Stimulated activated naive CD8-positive, alpha-beta T cell treated with anti-CD3 and anti-CD28 coated beads, Interleukin-15, amount 100 ng/mL, for 72 hours (primary cell): ENCODE measurements at regions not wholly inside any gene's neighbourhood (a gene's known extent, or its start where the extent isn't known, plus 50 kb on each side); places are given as distances from the start of the nearest gene placed in this dataset.
A peak's percentile ranks its signal among the peaks of the same experiment; 100 is the strongest.
"Not testable (repeated sequence)": the region's sequence is repeated elsewhere in the genome, so short reads cannot be mapped to it uniquely, and the experiment has no call there.

Experiments
- ATAC-seq: fragments of 150-1000 bp; cut with Tn5 transposase; 2 replicates; pipeline ENCODE4 v1.10.0; 2021; ENCODE audit warnings: mild to moderate bottlenecking, moderate library complexity
- DNase-seq, 2 donors: peaks; one replicate each; pipeline ENCODE4 v3.0.0; 2021 to 2022
- H3K27ac Mint-ChIP-seq, 2 donors: one replicate each; pipeline ENCODE4 v1.8.0; 2022; ENCODE audit warnings: mild to moderate bottlenecking in 2 of 2, mixed read lengths in 2 of 2, moderate library complexity in 2 of 2
- H3K27me3 Mint-ChIP-seq: one replicate; pipeline ENCODE4 v1.8.0; 2022; ENCODE audit warnings: mixed read lengths
- H3K4me1 Mint-ChIP-seq: one replicate; pipeline ENCODE4 v1.8.0; 2022; ENCODE audit warnings: mild to moderate bottlenecking, mixed read lengths
- H3K4me3 Mint-ChIP-seq, 2 donors: one replicate each; pipeline ENCODE4 v1.8.0; 2022; ENCODE audit warnings: mild to moderate bottlenecking in 2 of 2, mixed read lengths in 2 of 2, moderate library complexity in 1 of 2
- H3K9me3 Mint-ChIP-seq, 2 donors: one replicate each; pipeline ENCODE4 v1.8.0; 2022; ENCODE audit warnings: mixed read lengths in 2 of 2

- DNase-seq (peak in 1 of 2 donors; percentile 14), ATAC-seq (peak; percentile 94)
- Mint-ChIP-seq H3K4me3 (no peak overlapping the region), H3K27ac (no peak overlapping the region), H3K27me3 (no peaks in the 10 kb centered on the region), H3K9me3 (no peaks in the 10 kb centered on the region), H3K4me1 (no peaks in the 10 kb centered on the region)
Observed at GRCh38 chr6:144566868-144567615, 281.9 kb downstream of the UTRN start.

- no peaks in the 10 kb centered on the region for H3K27me3 Mint-ChIP-seq
- no peaks in the 10 kb centered on the region for H3K9me3 Mint-ChIP-seq
- no peak for ATAC-seq
- no peak overlapping the region for H3K4me3 Mint-ChIP-seq
- DNase-seq: no peak
- H3K4me1 Mint-ChIP-seq: no peaks in the 10 kb centered on the region
- no peak overlapping the region for H3K27ac Mint-ChIP-seq
Observed at GRCh38 chr6:144568241-144568640, 283.1 kb downstream of the UTRN start.

GRCh38 chr6:144572541-144572940, 287.4 kb downstream of the UTRN start:
- not testable (repeated sequence) for H3K9me3 Mint-ChIP-seq, H3K27me3 Mint-ChIP-seq, H3K4me1 Mint-ChIP-seq, ATAC-seq, DNase-seq, H3K27ac Mint-ChIP-seq, H3K4me3 Mint-ChIP-seq

GRCh38 chr6:144574796-144575195, 289.7 kb downstream of the UTRN start:
- DNase-seq (no peak), ATAC-seq (no peak)
- Mint-ChIP-seq H3K9me3 (no peaks in the 10 kb centered on the region), H3K4me1 (peaks cover 7% of the 10 kb centered on the region), H3K27me3 (no peaks in the 10 kb centered on the region), H3K27ac (no peak overlapping the region), H3K4me3 (no peak overlapping the region)

- Mint-ChIP-seq H3K4me3 (no peak overlapping the region), H3K9me3 (no peaks in the 10 kb centered on the region), H3K27ac (no peak overlapping the region), H3K4me1 (peaks cover 12% of the 10 kb centered on the region), H3K27me3 (no peaks in the 10 kb centered on the region)
- no peak for ATAC-seq
- no peak for DNase-seq
Observed at GRCh38 chr6:144575327-144575726, 290.2 kb downstream of the UTRN start.

GRCh38 chr6:144576871-144577270, 291.7 kb downstream of the UTRN start:
- Mint-ChIP-seq H3K27me3 (no peaks in the 10 kb centered on the region), H3K9me3 (no peaks in the 10 kb centered on the region), H3K4me3 (no peak overlapping the region), H3K4me1 (peaks cover 14% of the 10 kb centered on the region), H3K27ac (peak overlapping the region in 1 of 2 donors; percentile 3)
- ATAC-seq (no peak), DNase-seq (no peak)

GRCh38 chr6:144578385-144579350, 293.5 kb downstream of the UTRN start:
- Mint-ChIP-seq H3K27ac (peak overlapping the region in 1 of 2 donors; percentile 74), H3K9me3 (no peaks in the 10 kb centered on the region), H3K4me3 (no peak overlapping the region), H3K27me3 (no peaks in the 10 kb centered on the region), H3K4me1 (peaks cover 30% of the 10 kb centered on the region)
- DNase-seq (no peak), ATAC-seq (no peak)

- DNase-seq (no peak), ATAC-seq (no peak)
- Mint-ChIP-seq H3K4me3 (no peak overlapping the region), H3K27ac (no peak overlapping the region), H3K27me3 (no peaks in the 10 kb centered on the region), H3K9me3 (no peaks in the 10 kb centered on the region), H3K4me1 (peaks cover 30% of the 10 kb centered on the region)
Observed at GRCh38 chr6:144580039-144580438, 294.9 kb downstream of the UTRN start.

GRCh38 chr6:144580771-144581170, 295.6 kb downstream of the UTRN start:
- Mint-ChIP-seq H3K27ac (no peak overlapping the region), H3K4me3 (no peak overlapping the region), H3K4me1 (peaks cover 30% of the 10 kb centered on the region), H3K9me3 (no peaks in the 10 kb centered on the region), H3K27me3 (no peaks in the 10 kb centered on the region)
- ATAC-seq (no peak), DNase-seq (no peak)

- no peaks in the 10 kb centered on the region for H3K9me3 Mint-ChIP-seq
- no peaks in the 10 kb centered on the region for H3K27me3 Mint-ChIP-seq
- DNase-seq (no peak), ATAC-seq (no peak)
- peaks cover 30% of the 10 kb centered on the region for H3K4me1 Mint-ChIP-seq
- H3K27ac Mint-ChIP-seq: no peak overlapping the region
- no peak overlapping the region for H3K4me3 Mint-ChIP-seq
Observed at GRCh38 chr6:144581812-144582537, 296.8 kb downstream of the UTRN start.

- H3K4me3 Mint-ChIP-seq: peak overlapping the region; percentile 84 to 93
- no peaks in the 10 kb centered on the region for H3K9me3 Mint-ChIP-seq
- no peaks in the 10 kb centered on the region for H3K27me3 Mint-ChIP-seq
- H3K4me1 Mint-ChIP-seq: peaks cover 41% of the 10 kb centered on the region
- ATAC-seq: peak; percentile 94
- H3K27ac Mint-ChIP-seq: peak overlapping the region; percentile 83 to 98
- DNase-seq: peak; percentile 54 to 64
Observed at GRCh38 chr6:144582939-144583613, 297.9 kb downstream of the UTRN start.

GRCh38 chr6:144583614-144583954, 298.4 kb downstream of the UTRN start:
- Mint-ChIP-seq H3K4me1 (peaks cover 47% of the 10 kb centered on the region), H3K27ac (peak overlapping the region; percentile 2 to 98), H3K9me3 (no peaks in the 10 kb centered on the region), H3K4me3 (peak overlapping the region; percentile 84 to 93), H3K27me3 (no peaks in the 10 kb centered on the region)
- DNase-seq (no peak), ATAC-seq (no peak)

- no peak overlapping the region for H3K27ac Mint-ChIP-seq
- ATAC-seq: no peak
- H3K9me3 Mint-ChIP-seq: no peaks in the 10 kb centered on the region
Observed at GRCh38 chr6:144585217-144585814, 300.2 kb downstream of the UTRN start.

GRCh38 chr6:144586986-144587385, 301.9 kb downstream of the UTRN start:
- H3K27ac Mint-ChIP-seq: no peak overlapping the region
- ATAC-seq (no peak), DNase-seq (no peak)
- H3K9me3 Mint-ChIP-seq: no peaks in the 10 kb centered on the region
- no peaks in the 10 kb centered on the region for H3K27me3 Mint-ChIP-seq
- no peak overlapping the region for H3K4me3 Mint-ChIP-seq
- H3K4me1 Mint-ChIP-seq: peaks cover 40% of the 10 kb centered on the region

More at GRCh38 chr6:144585217-144585814, 300.2 kb downstream of the UTRN start:
- no peaks in the 10 kb centered on the region for H3K27me3 Mint-ChIP-seq
- DNase-seq: no peak
- no peak overlapping the region for H3K4me3 Mint-ChIP-seq
- peaks cover 44% of the 10 kb centered on the region for H3K4me1 Mint-ChIP-seq
